OCI-LY3 (cell line): ENCODE measurements at regions not wholly inside any gene's neighbourhood (a gene's known extent, or its start where the extent isn't known, plus 50 kb on each side); places are given as distances from the start of the nearest gene placed in this dataset.
"Not testable (repeated sequence)": the region's sequence is repeated elsewhere in the genome, so short reads cannot be mapped to it uniquely, and the experiment has no call there.

Experiments used
- H2AFZ ChIP-seq: fragments of 200-600, 300-600 bp; shearing (Covaris generic); 2 replicates; pipeline ENCODE4 v1.6.0; 2014; ENCODE audit warnings: antibody characterized with exemption, low read depth, low read length
- H3K27ac ChIP-seq: fragments of 200-600, 300-600 bp; sonication (generic); 2 replicates; pipeline ENCODE4 v1.5.1; 2014; ENCODE audit warnings: mild to moderate bottlenecking, low read length, moderate library complexity, mixed read lengths
- H3K27me3 ChIP-seq: fragments of 200-600, 300-600 bp; sonication (generic); 2 replicates; pipeline ENCODE4 v1.6.1; 2014; ENCODE audit warnings: low read depth, low read length, mixed read lengths
- H3K36me3 ChIP-seq: fragments of 200-600, 300-600 bp; sonication (generic); replicated peaks from 2 replicates; pipeline ENCODE3; 2014; ENCODE audit warnings: low read depth, low read length, mixed read lengths
- H3K4me1 ChIP-seq: fragments of 300-600, 200-600 bp; sonication (generic); 2 replicates; pipeline ENCODE4 v1.6.1; 2014; ENCODE audit warnings: low read length, mixed read lengths
- H3K4me2 ChIP-seq: fragments of 200-600, 300-600 bp; sonication (generic); 2 replicates; pipeline ENCODE4 v1.6.1; 2014; ENCODE audit warnings: low read length, mixed read lengths
- H3K4me3 ChIP-seq: fragments of 300-600, 200-600 bp; sonication (generic); 2 replicates; pipeline ENCODE4 v1.5.1; 2014; ENCODE audit warnings: antibody characterized with exemption, mild to moderate bottlenecking, low read length, moderate library complexity
- H3K79me2 ChIP-seq: fragments of 300-600, 200-600 bp; shearing (Covaris generic); 2 replicates; pipeline ENCODE4 v1.6.1; 2014; ENCODE audit warnings: mild to moderate bottlenecking, low read length, mixed read lengths
- H3K9ac ChIP-seq: fragments of 300-600, 200-600 bp; shearing (Covaris generic); 2 replicates; pipeline ENCODE4 v1.6.0; 2014; ENCODE audit warnings: mild to moderate bottlenecking, low read length, moderate library complexity
- H3K9me3 ChIP-seq: fragments of 200-600, 300-600 bp; shearing (Covaris generic); 2 replicates; pipeline ENCODE4 v1.6.1; 2014; ENCODE audit warnings: low read length, mixed read lengths; ENCODE audit not compliant: insufficient read depth
- H4K20me1 ChIP-seq: fragments of 200-600, 300-600 bp; sonication (generic); 2 replicates; pipeline ENCODE4 v1.6.1; 2016; ENCODE audit warnings: low read length, mixed read lengths; ENCODE audit not compliant: insufficient read depth
- EZH2phosphoT487 ChIP-seq: fragments of 200-600 bp; shearing (Covaris generic); IDR thresholded peaks from 2 replicates; pipeline ENCODE4 v1.6.1; 2018; ENCODE audit warnings: antibody characterized with exemption, mixed run types, low read depth
- TF ChIP-seq, protein P1 (sequence below): fragments of 200-600, 300-600 bp; sonication (generic); IDR thresholded peaks from 2 replicates; pipeline ENCODE4 v1.5.1; 2014; ENCODE audit warnings: antibody characterized with exemption, low read length, low read depth

DNA sequence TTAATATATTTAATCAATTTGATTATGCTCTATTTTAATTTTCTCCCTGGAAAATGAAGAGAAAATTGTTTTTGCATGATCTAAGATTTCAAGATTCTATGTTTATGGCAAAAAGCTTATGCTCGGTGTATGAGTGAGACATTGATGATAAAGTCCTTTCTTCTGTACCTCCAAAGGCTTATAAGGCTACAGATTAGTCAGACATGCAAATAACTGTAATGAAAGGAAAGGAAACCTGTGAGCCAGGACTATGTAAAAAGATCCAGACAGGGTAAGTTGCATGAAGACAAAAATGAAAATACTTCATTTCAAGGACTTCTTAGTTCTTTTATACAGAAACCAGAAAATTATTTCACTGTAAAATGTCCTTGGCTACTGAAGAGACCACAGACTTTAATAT is 52.2 kb upstream of the EDIL3 start:
- no peak overlapping the region for H2AFZ ChIP-seq
- no peak overlapping the region for H3K4me3 ChIP-seq
- H3K4me1 ChIP-seq, result no peaks in the 10 kb centered on the region
- H3K9ac ChIP-seq, result no peak overlapping the region
- no peaks in the 10 kb centered on the region for H3K27me3 ChIP-seq
- no peaks in the 10 kb centered on the region for H3K36me3 ChIP-seq
- no peak overlapping the region for H3K4me2 ChIP-seq
- H3K79me2 ChIP-seq, result no peaks in the 10 kb centered on the region
- H4K20me1 ChIP-seq, result no peaks in the 10 kb centered on the region
- no peaks in the 10 kb centered on the region for H3K9me3 ChIP-seq
- H3K27ac ChIP-seq, result no peak overlapping the region
- TF ChIP-seq EZH2phosphoT487, result no peak
- TF ChIP-seq, protein P1, sequence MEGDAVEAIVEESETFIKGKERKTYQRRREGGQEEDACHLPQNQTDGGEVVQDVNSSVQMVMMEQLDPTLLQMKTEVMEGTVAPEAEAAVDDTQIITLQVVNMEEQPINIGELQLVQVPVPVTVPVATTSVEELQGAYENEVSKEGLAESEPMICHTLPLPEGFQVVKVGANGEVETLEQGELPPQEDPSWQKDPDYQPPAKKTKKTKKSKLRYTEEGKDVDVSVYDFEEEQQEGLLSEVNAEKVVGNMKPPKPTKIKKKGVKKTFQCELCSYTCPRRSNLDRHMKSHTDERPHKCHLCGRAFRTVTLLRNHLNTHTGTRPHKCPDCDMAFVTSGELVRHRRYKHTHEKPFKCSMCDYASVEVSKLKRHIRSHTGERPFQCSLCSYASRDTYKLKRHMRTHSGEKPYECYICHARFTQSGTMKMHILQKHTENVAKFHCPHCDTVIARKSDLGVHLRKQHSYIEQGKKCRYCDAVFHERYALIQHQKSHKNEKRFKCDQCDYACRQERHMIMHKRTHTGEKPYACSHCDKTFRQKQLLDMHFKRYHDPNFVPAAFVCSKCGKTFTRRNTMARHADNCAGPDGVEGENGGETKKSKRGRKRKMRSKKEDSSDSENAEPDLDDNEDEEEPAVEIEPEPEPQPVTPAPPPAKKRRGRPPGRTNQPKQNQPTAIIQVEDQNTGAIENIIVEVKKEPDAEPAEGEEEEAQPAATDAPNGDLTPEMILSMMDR, result no peak

DNA sequence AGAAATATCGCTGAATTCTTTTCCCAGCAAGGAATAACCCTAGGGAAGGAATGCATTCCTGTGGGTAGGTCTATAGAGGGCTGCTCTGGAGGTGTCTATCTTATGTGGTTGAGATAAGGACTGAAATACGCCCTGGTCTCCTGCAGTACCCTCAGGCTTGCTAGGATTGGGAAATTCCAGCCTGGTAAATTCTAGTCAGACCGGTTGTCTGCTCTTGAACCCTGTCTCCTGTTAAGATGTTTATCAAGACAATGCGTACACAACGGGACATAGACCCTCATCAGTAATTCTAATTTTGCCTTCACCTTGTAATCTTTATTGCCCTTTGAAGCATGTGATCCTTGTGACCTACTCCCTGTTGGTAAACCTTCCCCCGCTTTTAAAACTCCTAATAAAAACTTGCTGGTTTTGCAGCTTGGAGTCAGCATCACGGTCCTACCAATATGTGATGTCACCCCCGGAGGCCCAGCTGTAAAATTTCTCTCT is 51.2 kb upstream of the EDIL3 start:
- not testable (repeated sequence) for H3K36me3 ChIP-seq, H3K9ac ChIP-seq, H3K27ac ChIP-seq, H3K27me3 ChIP-seq, H2AFZ ChIP-seq, H3K4me2 ChIP-seq, H3K4me3 ChIP-seq, H4K20me1 ChIP-seq, H3K4me1 ChIP-seq, H3K79me2 ChIP-seq, H3K9me3 ChIP-seq
